KMS-11 (cell line): ENCODE measurements at regions not wholly inside any gene's neighbourhood (a gene's known extent, or its start where the extent isn't known, plus 50 kb on each side); places are given as distances from the start of the nearest gene placed in this dataset.

Experiments used
- H2AFZ ChIP-seq: fragments of 200-600 bp; sonication (generic); 2 replicates; pipeline ENCODE4 v1.6.1; 2016; ENCODE audit warnings: antibody characterized with exemption, mixed run types, low read depth
- H3K27ac ChIP-seq: fragments of 200-600 bp; sonication (generic); 2 replicates; pipeline ENCODE4 v1.6.1; 2016; ENCODE audit warnings: mild to moderate bottlenecking, mixed run types
- H3K27me3 ChIP-seq: fragments of 200-600 bp; sonication (generic); 2 replicates; pipeline ENCODE4 v1.6.1; 2017; ENCODE audit warnings: mild to moderate bottlenecking, low read depth, mixed run types, moderate library complexity; ENCODE audit not compliant: insufficient read depth
- H3K36me3 ChIP-seq: fragments of 200-600 bp; sonication (generic); 2 replicates; pipeline ENCODE4 v1.6.1; 2017; ENCODE audit warnings: mild to moderate bottlenecking, mixed run types; ENCODE audit not compliant: insufficient read depth
- H3K4me1 ChIP-seq: fragments of 200-600 bp; sonication (generic); 2 replicates; pipeline ENCODE4 v1.6.1; 2016; ENCODE audit warnings: mild to moderate bottlenecking, low read depth, mixed run types; ENCODE audit not compliant: poor library complexity, severe bottlenecking
- H3K4me2 ChIP-seq: fragments of 200-600 bp; sonication (generic); 2 replicates; pipeline ENCODE4 v1.7.0; 2016; ENCODE audit warnings: mild to moderate bottlenecking, mixed run types
- H3K4me3 ChIP-seq: fragments of 200-600 bp; sonication (generic); IDR thresholded peaks from 2 replicates; pipeline ENCODE4 v1.6.1; 2017; ENCODE audit warnings: low read depth, low read length, mixed read lengths; ENCODE audit not compliant: insufficient read depth
- H3K79me2 ChIP-seq: fragments of 200-600 bp; sonication (generic); 2 replicates; pipeline ENCODE4 v1.6.1; 2016; ENCODE audit warnings: low read depth, mixed run types; ENCODE audit not compliant: insufficient read depth
- H3K9ac ChIP-seq: fragments of 200-600 bp; sonication (generic); 2 replicates; pipeline ENCODE4 v1.6.1; 2016; ENCODE audit warnings: mild to moderate bottlenecking, mixed run types
- H4K20me1 ChIP-seq: fragments of 200-600 bp; sonication (generic); 2 replicates; pipeline ENCODE4 v1.6.1; 2016; ENCODE audit warnings: mild to moderate bottlenecking, mixed run types; ENCODE audit not compliant: insufficient read depth
- CTCF ChIP-seq: fragments of 200-600 bp; sonication (generic); conservative IDR thresholded peaks from 2 replicates; pipeline ENCODE4 v1.6.1; 2017; ENCODE audit warnings: low read depth, mild to moderate bottlenecking, antibody characterized with exemption, low read length, moderate library complexity, mixed read lengths

- H3K4me2 ChIP-seq: no peak overlapping the region
- no peaks in the 10 kb centered on the region for H3K27me3 ChIP-seq
- no peaks in the 10 kb centered on the region for H3K36me3 ChIP-seq
- H3K27ac ChIP-seq: no peak overlapping the region
- no peak for TF ChIP-seq CTCF
- H3K79me2 ChIP-seq: no peaks in the 10 kb centered on the region
- no peak overlapping the region for H3K4me3 ChIP-seq
- no peak overlapping the region for H2AFZ ChIP-seq
- H4K20me1 ChIP-seq: no peaks in the 10 kb centered on the region
- no peak overlapping the region for H3K9ac ChIP-seq
- no peaks in the 10 kb centered on the region for H3K4me1 ChIP-seq
Observed at GRCh38 chr18:73942956-73943355, 204.7 kb downstream of the FBXO15 start.

GRCh38 chr18:73942081-73942625, 205.5 kb downstream of the FBXO15 start:
- Histone ChIP-seq H3K27ac (no peak overlapping the region), H3K27me3 (no peaks in the 10 kb centered on the region), H3K4me3 (no peak overlapping the region), H3K9ac (no peak overlapping the region), H2AFZ (no peak overlapping the region), H3K4me2 (no peak overlapping the region), H3K79me2 (no peaks in the 10 kb centered on the region), H3K36me3 (no peaks in the 10 kb centered on the region), H3K4me1 (no peaks in the 10 kb centered on the region), H4K20me1 (no peaks in the 10 kb centered on the region)
- no peak for TF ChIP-seq CTCF

DNA sequence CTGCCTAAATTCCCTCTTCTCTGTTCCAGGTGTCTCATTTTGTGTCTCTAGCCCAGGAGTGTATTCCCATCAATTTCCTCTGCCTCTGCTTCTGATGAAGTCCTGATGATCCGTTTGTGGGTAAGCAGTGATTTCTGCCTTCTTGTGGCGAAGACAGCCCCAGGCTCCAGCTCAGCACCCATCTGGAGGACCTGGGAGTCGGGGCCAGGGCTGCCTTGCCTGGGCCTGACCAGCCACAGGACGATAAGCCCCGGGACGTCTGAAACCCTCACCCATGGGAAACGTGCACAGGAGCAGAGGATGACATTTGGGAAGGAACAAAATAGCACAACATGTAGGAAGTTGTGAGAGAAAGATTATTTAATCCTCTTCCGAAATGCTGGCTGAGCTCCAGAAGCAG, 206.9 kb downstream of the FBXO15 start:
- Histone ChIP-seq H3K9ac (no peak overlapping the region), H2AFZ (no peak overlapping the region), H4K20me1 (no peaks in the 10 kb centered on the region), H3K27ac (no peak overlapping the region), H3K4me1 (no peaks in the 10 kb centered on the region), H3K4me3 (no peak overlapping the region), H3K36me3 (no peaks in the 10 kb centered on the region), H3K27me3 (no peaks in the 10 kb centered on the region), H3K79me2 (no peaks in the 10 kb centered on the region), H3K4me2 (no peak overlapping the region)
- TF ChIP-seq CTCF: no peak

DNA sequence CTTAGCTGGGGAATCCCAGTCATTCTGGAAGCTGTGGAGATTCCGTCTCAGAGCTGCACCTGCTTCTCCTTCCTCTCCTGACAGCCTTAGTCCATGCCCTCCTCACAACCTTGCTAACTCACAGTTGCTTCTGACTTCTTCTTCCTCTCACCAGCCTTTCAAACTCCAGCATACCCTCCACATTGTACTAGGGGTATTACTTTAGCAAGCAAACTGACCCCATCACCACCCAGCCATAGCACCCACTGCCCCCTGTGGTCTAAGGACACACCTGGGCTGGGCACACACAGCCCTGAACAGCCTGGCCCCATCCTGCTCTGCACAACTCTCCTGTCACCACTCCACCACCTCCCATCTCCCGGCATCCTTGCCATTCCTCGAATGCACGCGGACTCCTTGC, 208.2 kb downstream of the FBXO15 start:
- Histone ChIP-seq H4K20me1 (no peaks in the 10 kb centered on the region), H3K36me3 (no peaks in the 10 kb centered on the region), H2AFZ (no peak overlapping the region), H3K27ac (no peak overlapping the region), H3K27me3 (no peaks in the 10 kb centered on the region), H3K4me1 (no peaks in the 10 kb centered on the region), H3K79me2 (no peaks in the 10 kb centered on the region), H3K4me3 (no peak overlapping the region), H3K9ac (no peak overlapping the region), H3K4me2 (no peak overlapping the region)
- no peak for TF ChIP-seq CTCF
